ENCODE measurements at regions not wholly inside any gene's neighbourhood (a gene's known extent, or its start where the extent isn't known, plus 50 kb on each side); places are given as distances from the start of the nearest gene placed in this dataset.

- Histone ChIP-seq H3K27ac (no peak overlapping the region), H3K4me3 (no peak overlapping the region), H3K9me3 (no peaks in the 10 kb centered on the region), H3K27me3 (no peaks in the 10 kb centered on the region), H3K4me1 (peaks cover 8% of the 10 kb centered on the region), H3K36me3 (no peaks in the 10 kb centered on the region)
- no peak for TF ChIP-seq POLR2AphosphoS5 (IDR thresholded peaks at IDR 0.05; ENCODE audit: insufficient read depth in 1 of 2, low read depth in 1 of 2)
- no peak for TF ChIP-seq POLR2A (IDR thresholded peaks at IDR 0.05)
- no peak for TF ChIP-seq CTCF (IDR thresholded peaks at IDR 0.05)
- DNase-seq (ENCODE audit: extremely low spot score in 2 of 2) = no peak
- intact Hi-C loops (cut with DNase I) = no loop called here
These were observed 155.5 kb downstream of the OMA1 start for GRCh38 chr1:58391056-58391455.

GRCh38 chr1:58390091-58390490 lies 156.4 kb downstream of the OMA1 start:
- intact Hi-C loops (cut with DNase I) = no loop called here
- no peak for TF ChIP-seq POLR2AphosphoS5 (IDR thresholded peaks at IDR 0.05; ENCODE audit: insufficient read depth in 1 of 2, low read depth in 1 of 2)
- no peak for TF ChIP-seq POLR2A (IDR thresholded peaks at IDR 0.05)
- TF ChIP-seq CTCF (IDR thresholded peaks at IDR 0.05) = no peak
- Histone ChIP-seq H3K27ac (no peak overlapping the region), H3K9me3 (no peaks in the 10 kb centered on the region), H3K27me3 (no peaks in the 10 kb centered on the region), H3K4me3 (no peak overlapping the region), H3K4me1 (no peaks in the 10 kb centered on the region), H3K36me3 (no peaks in the 10 kb centered on the region)
- no peak for DNase-seq (ENCODE audit: extremely low spot score in 2 of 2)

- Histone ChIP-seq H3K36me3 (no peaks in the 10 kb centered on the region), H3K9me3 (no peaks in the 10 kb centered on the region), H3K27me3 (no peaks in the 10 kb centered on the region), H3K4me1 (no peaks in the 10 kb centered on the region), H3K4me3 (no peak overlapping the region), H3K27ac (no peak overlapping the region)
- DNase-seq (ENCODE audit: extremely low spot score in 2 of 2) = no peak
- TF ChIP-seq POLR2A (IDR thresholded peaks at IDR 0.05) = no peak
- TF ChIP-seq POLR2AphosphoS5 (IDR thresholded peaks at IDR 0.05; ENCODE audit: insufficient read depth in 1 of 2, low read depth in 1 of 2) = no peak
- no peak for TF ChIP-seq CTCF (IDR thresholded peaks at IDR 0.05)
- intact Hi-C loops (cut with DNase I) = no loop called here
These were observed 166.2 kb downstream of the OMA1 start for GRCh38 chr1:58380345-58380744.

GRCh38 chr1:58367217-58367616 lies 179.3 kb downstream of the OMA1 start:
- intact Hi-C loops (cut with DNase I) = no loop called here
- TF ChIP-seq POLR2A (IDR thresholded peaks at IDR 0.05) = no peak
- no peak for TF ChIP-seq POLR2AphosphoS5 (IDR thresholded peaks at IDR 0.05; ENCODE audit: insufficient read depth in 1 of 2, low read depth in 1 of 2)
- TF ChIP-seq CTCF (IDR thresholded peaks at IDR 0.05) = no peak
- H3K36me3 ChIP-seq = no peaks in the 10 kb centered on the region

GRCh38 chr1:58365328-58365727 lies 181.2 kb downstream of the OMA1 start:
- Histone ChIP-seq H3K27ac (no peak overlapping the region), H3K36me3 (no peaks in the 10 kb centered on the region), H3K9me3 (no peaks in the 10 kb centered on the region), H3K4me3 (no peak overlapping the region), H3K4me1 (no peaks in the 10 kb centered on the region), H3K27me3 (no peaks in the 10 kb centered on the region)
- no peak for DNase-seq (ENCODE audit: extremely low spot score in 2 of 2)
- TF ChIP-seq CTCF (IDR thresholded peaks at IDR 0.05) = no peak
- no peak for TF ChIP-seq POLR2AphosphoS5 (IDR thresholded peaks at IDR 0.05; ENCODE audit: insufficient read depth in 1 of 2, low read depth in 1 of 2)
- no peak for TF ChIP-seq POLR2A (IDR thresholded peaks at IDR 0.05)
- intact Hi-C loops (cut with DNase I) = no loop called here

More at GRCh38 chr1:58367217-58367616, 179.3 kb downstream of the OMA1 start:
- no peak for DNase-seq (ENCODE audit: extremely low spot score in 2 of 2)
- Histone ChIP-seq H3K9me3 (no peaks in the 10 kb centered on the region), H3K4me1 (no peaks in the 10 kb centered on the region), H3K4me3 (no peak overlapping the region), H3K27ac (no peak overlapping the region), H3K27me3 (no peaks in the 10 kb centered on the region)

Measured in vagina (tissue), 2 donors.